GM18873 (cell line): ENCODE measurements at regions not wholly inside any gene's neighbourhood (a gene's known extent, or its start where the extent isn't known, plus 50 kb on each side); places are given as distances from the start of the nearest gene placed in this dataset.

Source experiments
- ATAC-seq: cut with Tn5 transposase; IDR thresholded peaks from one replicate; pipeline ENCODE4 v1.9.1; 2021; ENCODE audit warnings: mild to moderate bottlenecking, moderate library complexity, moderate number of reproducible peaks; ENCODE audit not compliant: unreplicated experiment, low FRiP score

GRCh38 chr18:25659541-25659940 lies 307.6 kb upstream of the ZNF521 start:
- ATAC-seq = no peak

GRCh38 chr18:25658476-25658875 lies 306.5 kb upstream of the ZNF521 start:
- no peak for ATAC-seq

GRCh38 chr18:25651553-25651952 lies 299.6 kb upstream of the ZNF521 start:
- ATAC-seq = no peak

GRCh38 chr18:25650201-25650941 lies 298.4 kb upstream of the ZNF521 start:
- ATAC-seq = no peak

GRCh38 chr18:25648716-25649260 lies 296.8 kb upstream of the ZNF521 start:
- ATAC-seq = no peak

GRCh38 chr18:25647404-25647803 lies 295.4 kb upstream of the ZNF521 start:
- ATAC-seq = no peak

- no peak for ATAC-seq
These were observed 295.0 kb upstream of the ZNF521 start for GRCh38 chr18:25646971-25647370.

GRCh38 chr18:25639596-25639995 lies 287.6 kb upstream of the ZNF521 start:
- ATAC-seq = no peak

GRCh38 chr18:25633563-25633962 lies 281.6 kb upstream of the ZNF521 start:
- no peak for ATAC-seq

GRCh38 chr18:25630682-25631081 lies 278.7 kb upstream of the ZNF521 start:
- no peak for ATAC-seq

GRCh38 chr18:25621682-25622081 lies 269.7 kb upstream of the ZNF521 start:
- ATAC-seq = no peak

- no peak for ATAC-seq
These were observed 269.2 kb upstream of the ZNF521 start for GRCh38 chr18:25621144-25621543.

- no peak for ATAC-seq
These were observed 262.2 kb upstream of the ZNF521 start for GRCh38 chr18:25614168-25614567.

- ATAC-seq = no peak
These were observed 260.5 kb upstream of the ZNF521 start for GRCh38 chr18:25612466-25612865.

- no peak for ATAC-seq
These were observed 256.1 kb upstream of the ZNF521 start for GRCh38 chr18:25608091-25608490.

- no peak for ATAC-seq
These were observed 253.1 kb upstream of the ZNF521 start for GRCh38 chr18:25604894-25605597.

- ATAC-seq = no peak
These were observed 252.4 kb upstream of the ZNF521 start for GRCh38 chr18:25604196-25604893.

- ATAC-seq = no peak
These were observed 247.5 kb upstream of the ZNF521 start for GRCh38 chr18:25599443-25599842.

- ATAC-seq = no peak
These were observed 245.5 kb upstream of the ZNF521 start for GRCh38 chr18:25597476-25597875.

- no peak for ATAC-seq
These were observed 243.5 kb upstream of the ZNF521 start for GRCh38 chr18:25595274-25596060.
